AG10803 (cell line): ENCODE measurements at regions not wholly inside any gene's neighbourhood (a gene's known extent, or its start where the extent isn't known, plus 50 kb on each side); places are given as distances from the start of the nearest gene placed in this dataset.

Experiments
- DNase-seq: peaks from one replicate; pipeline ENCODE4 v3.0.0; 2010; ENCODE audit warnings: low read depth
- H3K4me3 ChIP-seq: 2 replicates; pipeline ENCODE4 v1.5.1; 2011; ENCODE audit warnings: mild to moderate bottlenecking, low read length, control low read depth
- TF ChIP-seq, protein P1 (sequence below): conservative IDR thresholded peaks from 2 replicates; pipeline ENCODE4 v1.5.1; 2011; ENCODE audit warnings: mild to moderate bottlenecking, low read length, control low read depth, inconsistent platforms

DNA sequence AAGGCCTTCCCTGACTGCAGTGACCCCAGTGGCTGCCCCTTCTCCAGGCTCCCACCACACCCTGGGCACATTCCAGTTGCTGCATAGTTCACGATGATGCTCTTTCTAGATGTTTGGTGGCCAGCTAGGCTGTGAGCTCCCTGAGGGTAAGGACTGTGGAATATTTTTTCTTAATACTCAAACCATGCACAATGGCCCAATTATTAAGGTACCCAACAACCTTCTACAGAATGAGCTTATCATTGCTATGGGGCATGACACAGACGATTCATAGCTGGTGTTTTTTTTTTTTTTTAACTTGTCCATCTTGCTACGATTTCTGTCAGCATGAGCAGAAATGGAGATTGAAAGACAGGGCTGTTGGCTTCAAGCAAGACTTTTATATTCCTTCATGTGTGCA is 68.9 kb upstream of the CLDN14 start:
- no peak overlapping the region for H3K4me3 ChIP-seq
- TF ChIP-seq, protein P1, sequence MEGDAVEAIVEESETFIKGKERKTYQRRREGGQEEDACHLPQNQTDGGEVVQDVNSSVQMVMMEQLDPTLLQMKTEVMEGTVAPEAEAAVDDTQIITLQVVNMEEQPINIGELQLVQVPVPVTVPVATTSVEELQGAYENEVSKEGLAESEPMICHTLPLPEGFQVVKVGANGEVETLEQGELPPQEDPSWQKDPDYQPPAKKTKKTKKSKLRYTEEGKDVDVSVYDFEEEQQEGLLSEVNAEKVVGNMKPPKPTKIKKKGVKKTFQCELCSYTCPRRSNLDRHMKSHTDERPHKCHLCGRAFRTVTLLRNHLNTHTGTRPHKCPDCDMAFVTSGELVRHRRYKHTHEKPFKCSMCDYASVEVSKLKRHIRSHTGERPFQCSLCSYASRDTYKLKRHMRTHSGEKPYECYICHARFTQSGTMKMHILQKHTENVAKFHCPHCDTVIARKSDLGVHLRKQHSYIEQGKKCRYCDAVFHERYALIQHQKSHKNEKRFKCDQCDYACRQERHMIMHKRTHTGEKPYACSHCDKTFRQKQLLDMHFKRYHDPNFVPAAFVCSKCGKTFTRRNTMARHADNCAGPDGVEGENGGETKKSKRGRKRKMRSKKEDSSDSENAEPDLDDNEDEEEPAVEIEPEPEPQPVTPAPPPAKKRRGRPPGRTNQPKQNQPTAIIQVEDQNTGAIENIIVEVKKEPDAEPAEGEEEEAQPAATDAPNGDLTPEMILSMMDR: no peak
- DNase-seq: no peak

DNA sequence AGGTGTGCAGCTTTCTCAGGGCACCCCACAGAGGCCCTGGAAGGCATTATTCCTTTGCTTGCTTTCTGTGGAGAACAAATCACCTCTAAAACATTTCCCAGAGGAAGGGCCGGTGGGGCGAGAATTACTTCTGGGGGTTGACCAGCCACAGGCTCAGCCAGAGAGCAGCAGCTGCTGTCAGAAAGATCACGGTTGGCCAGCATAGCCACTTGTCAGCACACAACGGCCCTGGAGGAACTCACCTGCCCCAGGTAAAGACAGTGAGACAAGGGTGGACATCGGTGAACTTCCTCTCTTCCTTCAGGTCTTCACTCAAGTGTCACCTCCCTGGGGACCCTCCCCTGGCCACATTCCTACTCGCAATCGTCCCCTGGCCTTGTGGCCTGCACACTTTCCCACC is 69.5 kb upstream of the CLDN14 start:
- DNase-seq: no peak
- no peak overlapping the region for H3K4me3 ChIP-seq
- TF ChIP-seq, protein P1: no peak

DNA sequence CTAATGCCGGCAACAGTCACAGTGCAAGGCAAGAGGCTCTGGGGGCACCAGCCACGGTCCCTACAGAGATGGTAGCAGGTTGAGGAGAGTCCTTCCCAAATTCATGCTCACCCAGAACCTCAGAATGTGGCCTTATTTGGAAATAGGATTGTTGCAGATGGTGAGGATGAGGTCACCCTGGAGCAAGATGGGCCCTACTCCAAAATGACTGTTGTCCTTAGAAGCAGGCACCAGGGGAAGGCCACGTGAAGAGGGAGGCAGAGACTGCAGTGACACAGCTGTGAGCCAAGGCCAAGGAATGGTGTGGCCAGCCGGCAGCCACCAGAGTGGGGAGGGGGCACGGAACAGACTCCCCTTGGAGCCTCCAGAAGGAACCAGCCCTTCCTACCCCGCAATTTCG is 70.8 kb upstream of the CLDN14 start:
- DNase-seq: peak; percentile 45
- no peak overlapping the region for H3K4me3 ChIP-seq
- TF ChIP-seq, protein P1: no peak

DNA sequence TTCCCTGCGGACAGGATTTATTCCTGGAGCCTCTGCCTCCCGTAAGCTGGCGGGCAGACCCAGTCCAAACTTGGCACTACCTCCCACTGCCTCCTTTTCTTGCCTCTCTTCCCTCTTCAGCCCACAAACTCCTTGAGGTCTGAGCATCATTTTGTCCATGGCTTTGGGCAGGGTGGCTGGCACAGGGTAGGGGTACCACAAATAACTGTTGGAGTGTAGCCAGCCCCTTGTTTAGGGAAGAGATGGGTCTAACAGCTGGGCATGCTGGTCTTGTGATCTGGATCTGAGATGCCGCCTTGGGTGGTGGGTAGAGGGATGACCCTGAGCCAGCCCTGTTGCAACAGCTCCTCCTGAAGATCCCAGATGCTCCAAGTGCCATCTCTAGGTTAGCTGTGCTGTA is 71.4 kb upstream of the CLDN14 start:
- TF ChIP-seq, protein P1: no peak
- peak overlapping the region; percentile 26 for H3K4me3 ChIP-seq
- DNase-seq: no peak

DNA sequence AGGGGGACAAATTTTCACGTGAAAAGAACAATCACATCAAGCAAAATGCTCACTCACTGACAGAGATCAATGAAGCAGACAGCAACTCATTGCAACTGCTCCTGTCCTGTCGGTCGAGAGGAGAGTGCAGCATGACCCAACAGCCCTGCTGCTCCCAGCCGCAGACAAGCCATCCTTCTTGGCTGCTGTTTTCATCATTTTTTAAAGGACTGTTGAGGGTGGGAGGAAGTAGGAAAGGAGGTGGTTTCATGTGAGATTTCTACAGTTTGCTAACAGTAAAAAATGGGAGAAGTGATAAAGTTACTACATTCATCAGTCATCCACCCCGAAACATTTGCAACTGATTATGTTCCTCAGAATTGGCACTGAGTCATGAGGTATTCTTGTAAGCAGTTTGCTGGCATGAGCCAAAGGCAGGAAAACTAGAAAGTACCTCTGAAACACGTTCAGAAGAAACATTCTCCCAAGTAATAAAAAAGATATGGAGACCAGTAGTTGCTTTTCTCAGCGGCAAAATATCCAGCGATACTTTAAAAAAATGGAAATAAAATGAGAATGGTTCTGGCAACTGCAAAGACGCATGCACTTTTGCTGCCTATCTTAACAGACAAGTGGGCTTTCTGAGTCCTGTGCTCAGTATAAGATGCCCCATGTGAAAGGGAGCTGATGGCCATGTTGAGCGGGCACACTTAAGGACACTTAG is 72.0 kb upstream of the CLDN14 start:
- peak; percentile 94 for DNase-seq
- peak overlapping the region; percentile 26 for H3K4me3 ChIP-seq
- TF ChIP-seq, protein P1: 0 out of 2 replicates have a peak, but pooled peaks have one; percentile 6

DNA sequence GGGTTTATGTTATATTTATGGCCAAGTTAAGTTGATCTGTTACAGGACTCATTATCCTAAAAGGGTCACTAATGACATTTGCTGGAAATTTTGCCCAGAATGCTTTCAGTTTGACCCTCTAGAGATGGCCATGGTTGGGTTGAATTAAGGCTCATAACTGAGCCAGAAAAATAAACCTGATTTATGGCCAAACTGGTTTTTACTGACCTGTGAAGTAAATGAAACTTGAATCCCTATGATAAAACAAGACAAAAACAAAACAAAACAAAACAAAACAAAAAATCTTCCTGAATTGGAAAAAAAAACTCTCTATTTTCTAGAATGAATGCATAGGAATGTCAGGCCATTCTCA is 72.5 kb upstream of the CLDN14 start:
- DNase-seq: no peak
- TF ChIP-seq, protein P1: no peak
- H3K4me3 ChIP-seq: no peak overlapping the region

DNA sequence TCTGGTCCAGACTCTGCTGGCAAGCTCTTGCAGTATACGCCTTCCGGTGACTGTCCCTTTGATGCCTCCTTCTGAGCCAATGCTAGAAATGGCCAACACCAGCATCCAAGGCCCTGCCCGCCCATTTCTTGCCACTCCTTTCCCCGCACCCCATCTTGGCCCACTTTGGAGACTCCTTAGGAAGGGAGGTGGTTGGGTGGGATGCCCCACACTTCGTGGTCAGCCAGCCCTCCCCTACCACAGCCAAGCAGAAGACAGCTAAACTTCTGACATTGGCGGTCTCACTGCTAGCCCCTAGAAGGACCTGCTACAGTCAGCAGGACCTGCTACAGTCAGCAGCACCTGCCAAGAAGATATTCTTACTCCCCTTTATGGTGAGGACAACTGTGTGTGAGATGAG is 73.5 kb upstream of the CLDN14 start:
- no peak overlapping the region for H3K4me3 ChIP-seq
- DNase-seq: no peak
- TF ChIP-seq, protein P1: no peak
